ENCODE measurements at regions not wholly inside any gene's neighbourhood (a gene's known extent, or its start where the extent isn't known, plus 50 kb on each side); places are given as distances from the start of the nearest gene placed in this dataset.
"Not testable (repeated sequence)": the region's sequence is repeated elsewhere in the genome, so short reads cannot be mapped to it uniquely, and the experiment has no call there.

DNA sequence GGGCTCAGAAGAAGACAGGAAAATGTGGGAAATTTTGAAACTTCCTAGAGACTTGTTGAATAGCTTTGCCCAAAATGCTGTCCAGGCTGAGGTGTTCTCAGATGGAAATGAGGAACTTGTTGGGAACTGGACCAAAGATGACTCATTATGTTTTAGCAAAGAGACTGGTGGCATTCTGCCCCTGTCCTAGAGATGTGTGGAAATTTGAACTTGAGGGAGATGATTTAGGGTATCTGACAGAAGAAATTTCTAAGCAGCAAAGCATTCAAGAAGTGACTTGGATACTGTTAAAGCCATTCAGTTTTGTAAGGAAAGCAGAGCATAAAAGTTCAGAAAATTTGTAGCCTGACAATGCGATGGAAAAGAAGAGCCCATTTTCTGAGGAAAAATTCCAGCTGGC lies 1052.7 kb downstream of the ROBO2 start:
- TF ChIP-seq, protein P1, sequence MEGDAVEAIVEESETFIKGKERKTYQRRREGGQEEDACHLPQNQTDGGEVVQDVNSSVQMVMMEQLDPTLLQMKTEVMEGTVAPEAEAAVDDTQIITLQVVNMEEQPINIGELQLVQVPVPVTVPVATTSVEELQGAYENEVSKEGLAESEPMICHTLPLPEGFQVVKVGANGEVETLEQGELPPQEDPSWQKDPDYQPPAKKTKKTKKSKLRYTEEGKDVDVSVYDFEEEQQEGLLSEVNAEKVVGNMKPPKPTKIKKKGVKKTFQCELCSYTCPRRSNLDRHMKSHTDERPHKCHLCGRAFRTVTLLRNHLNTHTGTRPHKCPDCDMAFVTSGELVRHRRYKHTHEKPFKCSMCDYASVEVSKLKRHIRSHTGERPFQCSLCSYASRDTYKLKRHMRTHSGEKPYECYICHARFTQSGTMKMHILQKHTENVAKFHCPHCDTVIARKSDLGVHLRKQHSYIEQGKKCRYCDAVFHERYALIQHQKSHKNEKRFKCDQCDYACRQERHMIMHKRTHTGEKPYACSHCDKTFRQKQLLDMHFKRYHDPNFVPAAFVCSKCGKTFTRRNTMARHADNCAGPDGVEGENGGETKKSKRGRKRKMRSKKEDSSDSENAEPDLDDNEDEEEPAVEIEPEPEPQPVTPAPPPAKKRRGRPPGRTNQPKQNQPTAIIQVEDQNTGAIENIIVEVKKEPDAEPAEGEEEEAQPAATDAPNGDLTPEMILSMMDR (IDR thresholded peaks at IDR 0.05): not testable (repeated sequence)
- TF ChIP-seq POLR2A (IDR thresholded peaks at IDR 0.05): not testable (repeated sequence)
